ENCODE measurements at regions not wholly inside any gene's neighbourhood (a gene's known extent, or its start where the extent isn't known, plus 50 kb on each side); places are given as distances from the start of the nearest gene placed in this dataset.

DNA sequence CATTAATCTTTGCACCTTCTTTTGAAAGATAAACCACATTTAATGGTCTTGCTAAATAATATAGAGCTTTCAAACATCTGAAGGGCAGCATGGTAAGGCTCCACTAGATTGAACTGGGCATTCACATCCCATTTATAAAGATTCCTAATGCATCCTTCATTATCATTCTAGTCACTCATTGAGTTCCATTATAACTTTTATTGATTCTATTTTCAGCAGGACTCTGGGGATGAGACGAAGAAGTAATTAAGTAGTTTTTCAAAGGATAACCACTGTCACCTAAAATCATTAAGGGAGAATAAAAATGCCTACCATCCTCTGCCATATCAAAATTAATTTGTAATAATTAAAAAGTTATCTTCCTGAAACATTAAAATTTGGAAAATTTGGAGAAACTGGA, 60.2 kb upstream of the CTNNA2 start (continued):
- no peak for TF ChIP-seq FOSL1 (IDR thresholded peaks at IDR 0.05; ENCODE audit: low read depth)

DNA sequence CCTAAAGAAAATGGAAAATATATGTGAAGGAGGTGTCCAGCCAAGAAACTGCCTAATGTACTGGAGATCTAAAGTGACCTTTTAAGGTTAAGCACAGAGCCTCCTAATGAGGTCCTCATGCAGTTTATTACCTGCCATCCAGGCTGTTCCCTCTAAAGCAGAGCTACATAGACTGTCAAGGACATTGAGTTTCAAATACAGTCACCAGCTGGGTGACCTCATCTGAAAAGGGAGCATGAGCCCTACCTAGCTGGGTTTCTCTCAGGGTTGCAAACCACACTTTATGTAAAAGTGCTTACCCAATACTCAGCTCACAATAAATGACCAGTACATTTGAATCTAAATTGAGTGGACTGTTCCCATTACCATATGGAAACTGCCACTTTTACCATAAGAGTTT, 65.4 kb upstream of the CTNNA2 start:
- Histone ChIP-seq H3K27ac (ENCODE audit: low read depth, low read length) (no peak overlapping the region), H3K4me2 (ENCODE audit: low read length) (no peak overlapping the region), H3K36me3 (ENCODE audit: control insufficient read depth in 1 of 2, insufficient read depth in 2 of 2, low read length in 2 of 2) (no peaks in the 10 kb centered on the region), H3K4me1 (ENCODE audit: control insufficient read depth in 1 of 2, insufficient read depth in 2 of 2, low read length in 2 of 2) (no peaks in the 10 kb centered on the region), H3K27me3 (ENCODE audit: insufficient read depth, low read length) (no peaks in the 10 kb centered on the region), H2AFZ (ENCODE audit: low read depth, low read length, poor library complexity, severe bottlenecking) (no peak overlapping the region), H3K9me3 (ENCODE audit: control insufficient read depth in 1 of 2, insufficient read depth in 1 of 2, low read depth in 1 of 2, low read length in 2 of 2) (peaks cover 20 to 30% of the 10 kb centered on the region in 2 experiments), H4K20me1 (ENCODE audit: insufficient read depth) (no peaks in the 10 kb centered on the region), H3K79me2 (ENCODE audit: insufficient read depth, low read length) (no peaks in the 10 kb centered on the region), H3K9me2 (ENCODE audit: insufficient read depth) (no peaks in the 10 kb centered on the region), H3K4me3 (replicated peaks in 1 of 2; ENCODE audit: low read depth in 1 of 2, low read length in 2 of 2) (no peak overlapping the region), H3K9ac (ENCODE audit: low read length) (no peak overlapping the region)
- ChIA-PET CTCF (no interaction called here), POLR2A (no interaction called here), RAD21 (ENCODE audit: low non-redundant PET in 1 of 2, low total read pairs in 2 of 2, uncharacterized antibody in 2 of 2, unreplicated experiment in 2 of 2) (no interaction called here)
- no peak for ATAC-seq
- no TSS peak for BruUV-seq (replicated peaks)
- DNase-seq (ENCODE audit: low read depth, low spot score): no peak
- intact Hi-C loops (cut with micrococcal nuclease): no loop called here
- TF ChIP-seq SRF (IDR thresholded peaks at IDR 0.05; ENCODE audit: low read depth) (no peak), RAD21 (IDR thresholded peaks at IDR 0.05; ENCODE audit: low read depth) (no peak), SIN3A (IDR thresholded peaks at IDR 0.05; ENCODE audit: low read depth) (no peak), TCF7L2 (IDR thresholded peaks at IDR 0.05; ENCODE audit: borderline replicate concordance, extremely low read depth, insufficient read depth, insufficient read length) (no peak), POLR2AphosphoS5 (IDR thresholded peaks at IDR 0.05; ENCODE audit: low read depth, low read length) (no peak), ZNF274 (IDR thresholded peaks at IDR 0.05; ENCODE audit: low read depth, low read length) (no peak), EZH2 (IDR thresholded peaks at IDR 0.05) (no peak), ELF1 (IDR thresholded peaks at IDR 0.05; ENCODE audit: borderline replicate concordance, low read depth) (no peak), SP1 (IDR thresholded peaks at IDR 0.05; ENCODE audit: low read depth) (no peak), CBX3 (IDR thresholded peaks at IDR 0.05; ENCODE audit: low read depth) (no peak), FOSL1 (IDR thresholded peaks at IDR 0.05; ENCODE audit: low read depth) (no peak), EZH2phosphoT487 (IDR thresholded peaks at IDR 0.05; ENCODE audit: borderline replicate concordance) (no peak), JUND (IDR thresholded peaks at IDR 0.05) (no peak), POLR2A (IDR thresholded peaks at IDR 0.05; ENCODE audit: borderline replicate concordance, extremely low read depth, insufficient read depth, insufficient read length) (no peak)
- TF ChIP-seq, protein P1, sequence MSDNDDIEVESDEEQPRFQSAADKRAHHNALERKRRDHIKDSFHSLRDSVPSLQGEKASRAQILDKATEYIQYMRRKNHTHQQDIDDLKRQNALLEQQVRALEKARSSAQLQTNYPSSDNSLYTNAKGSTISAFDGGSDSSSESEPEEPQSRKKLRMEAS (IDR thresholded peaks at IDR 0.05): no peak
- TF ChIP-seq, protein P2, sequence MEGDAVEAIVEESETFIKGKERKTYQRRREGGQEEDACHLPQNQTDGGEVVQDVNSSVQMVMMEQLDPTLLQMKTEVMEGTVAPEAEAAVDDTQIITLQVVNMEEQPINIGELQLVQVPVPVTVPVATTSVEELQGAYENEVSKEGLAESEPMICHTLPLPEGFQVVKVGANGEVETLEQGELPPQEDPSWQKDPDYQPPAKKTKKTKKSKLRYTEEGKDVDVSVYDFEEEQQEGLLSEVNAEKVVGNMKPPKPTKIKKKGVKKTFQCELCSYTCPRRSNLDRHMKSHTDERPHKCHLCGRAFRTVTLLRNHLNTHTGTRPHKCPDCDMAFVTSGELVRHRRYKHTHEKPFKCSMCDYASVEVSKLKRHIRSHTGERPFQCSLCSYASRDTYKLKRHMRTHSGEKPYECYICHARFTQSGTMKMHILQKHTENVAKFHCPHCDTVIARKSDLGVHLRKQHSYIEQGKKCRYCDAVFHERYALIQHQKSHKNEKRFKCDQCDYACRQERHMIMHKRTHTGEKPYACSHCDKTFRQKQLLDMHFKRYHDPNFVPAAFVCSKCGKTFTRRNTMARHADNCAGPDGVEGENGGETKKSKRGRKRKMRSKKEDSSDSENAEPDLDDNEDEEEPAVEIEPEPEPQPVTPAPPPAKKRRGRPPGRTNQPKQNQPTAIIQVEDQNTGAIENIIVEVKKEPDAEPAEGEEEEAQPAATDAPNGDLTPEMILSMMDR (IDR thresholded peaks at IDR 0.05 in 2 of 3, conservative IDR thresholded peaks at IDR 0.05 in 1 of 3; ENCODE audit: borderline replicate concordance in 1 of 3, insufficient read depth in 1 of 3, low read depth in 2 of 3, low read length in 2 of 3): no peak
- TF ChIP-seq, protein P3, sequence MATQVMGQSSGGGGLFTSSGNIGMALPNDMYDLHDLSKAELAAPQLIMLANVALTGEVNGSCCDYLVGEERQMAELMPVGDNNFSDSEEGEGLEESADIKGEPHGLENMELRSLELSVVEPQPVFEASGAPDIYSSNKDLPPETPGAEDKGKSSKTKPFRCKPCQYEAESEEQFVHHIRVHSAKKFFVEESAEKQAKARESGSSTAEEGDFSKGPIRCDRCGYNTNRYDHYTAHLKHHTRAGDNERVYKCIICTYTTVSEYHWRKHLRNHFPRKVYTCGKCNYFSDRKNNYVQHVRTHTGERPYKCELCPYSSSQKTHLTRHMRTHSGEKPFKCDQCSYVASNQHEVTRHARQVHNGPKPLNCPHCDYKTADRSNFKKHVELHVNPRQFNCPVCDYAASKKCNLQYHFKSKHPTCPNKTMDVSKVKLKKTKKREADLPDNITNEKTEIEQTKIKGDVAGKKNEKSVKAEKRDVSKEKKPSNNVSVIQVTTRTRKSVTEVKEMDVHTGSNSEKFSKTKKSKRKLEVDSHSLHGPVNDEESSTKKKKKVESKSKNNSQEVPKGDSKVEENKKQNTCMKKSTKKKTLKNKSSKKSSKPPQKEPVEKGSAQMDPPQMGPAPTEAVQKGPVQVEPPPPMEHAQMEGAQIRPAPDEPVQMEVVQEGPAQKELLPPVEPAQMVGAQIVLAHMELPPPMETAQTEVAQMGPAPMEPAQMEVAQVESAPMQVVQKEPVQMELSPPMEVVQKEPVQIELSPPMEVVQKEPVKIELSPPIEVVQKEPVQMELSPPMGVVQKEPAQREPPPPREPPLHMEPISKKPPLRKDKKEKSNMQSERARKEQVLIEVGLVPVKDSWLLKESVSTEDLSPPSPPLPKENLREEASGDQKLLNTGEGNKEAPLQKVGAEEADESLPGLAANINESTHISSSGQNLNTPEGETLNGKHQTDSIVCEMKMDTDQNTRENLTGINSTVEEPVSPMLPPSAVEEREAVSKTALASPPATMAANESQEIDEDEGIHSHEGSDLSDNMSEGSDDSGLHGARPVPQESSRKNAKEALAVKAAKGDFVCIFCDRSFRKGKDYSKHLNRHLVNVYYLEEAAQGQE (IDR thresholded peaks at IDR 0.05; ENCODE audit: low read depth): no peak
- TF ChIP-seq, protein P4, sequence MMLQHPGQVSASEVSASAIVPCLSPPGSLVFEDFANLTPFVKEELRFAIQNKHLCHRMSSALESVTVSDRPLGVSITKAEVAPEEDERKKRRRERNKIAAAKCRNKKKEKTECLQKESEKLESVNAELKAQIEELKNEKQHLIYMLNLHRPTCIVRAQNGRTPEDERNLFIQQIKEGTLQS (IDR thresholded peaks at IDR 0.05): no peak
- TF ChIP-seq, protein P5, sequence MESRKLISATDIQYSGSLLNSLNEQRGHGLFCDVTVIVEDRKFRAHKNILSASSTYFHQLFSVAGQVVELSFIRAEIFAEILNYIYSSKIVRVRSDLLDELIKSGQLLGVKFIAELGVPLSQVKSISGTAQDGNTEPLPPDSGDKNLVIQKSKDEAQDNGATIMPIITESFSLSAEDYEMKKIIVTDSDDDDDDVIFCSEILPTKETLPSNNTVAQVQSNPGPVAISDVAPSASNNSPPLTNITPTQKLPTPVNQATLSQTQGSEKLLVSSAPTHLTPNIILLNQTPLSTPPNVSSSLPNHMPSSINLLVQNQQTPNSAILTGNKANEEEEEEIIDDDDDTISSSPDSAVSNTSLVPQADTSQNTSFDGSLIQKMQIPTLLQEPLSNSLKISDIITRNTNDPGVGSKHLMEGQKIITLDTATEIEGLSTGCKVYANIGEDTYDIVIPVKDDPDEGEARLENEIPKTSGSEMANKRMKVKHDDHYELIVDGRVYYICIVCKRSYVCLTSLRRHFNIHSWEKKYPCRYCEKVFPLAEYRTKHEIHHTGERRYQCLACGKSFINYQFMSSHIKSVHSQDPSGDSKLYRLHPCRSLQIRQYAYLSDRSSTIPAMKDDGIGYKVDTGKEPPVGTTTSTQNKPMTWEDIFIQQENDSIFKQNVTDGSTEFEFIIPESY (IDR thresholded peaks at IDR 0.05; ENCODE audit: extremely low read depth, insufficient replicate concordance, low read length): no peak

Measured in HCT116 (cell line).